Activated T-helper 1 cell treated with anti-CD3 and anti-CD28 coated beads, Interleukin-12 subunit alpha, Interleukin-12 subunit beta, Interleukin-2, Interleukin-4 antibody, amounts not matched to agents 30 ng/mL and 10 ng/mL and 1 ng/mL, durations not matched to agents 14 hours and 24 hours and 36 hours (primary cell): ENCODE measurements at regions not wholly inside any gene's neighbourhood (a gene's known extent, or its start where the extent isn't known, plus 50 kb on each side); places are given as distances from the start of the nearest gene placed in this dataset.
"Not testable (repeated sequence)": the region's sequence is repeated elsewhere in the genome, so short reads cannot be mapped to it uniquely, and the experiment has no call there.

ENCODE experiments used
- DNase-seq: peaks from one replicate; pipeline ENCODE4 v3.0.0; 2021; ENCODE audit warnings: low spot score
- H3K27ac Mint-ChIP-seq: one replicate; pipeline ENCODE4 v1.8.0; 2021; ENCODE audit warnings: mild to moderate bottlenecking, mixed read lengths
- H3K27me3 Mint-ChIP-seq: one replicate; pipeline ENCODE4 v1.8.0; 2022; ENCODE audit warnings: mild to moderate bottlenecking, moderate library complexity, mixed read lengths; ENCODE audit not compliant: insufficient read depth
- H3K36me3 Mint-ChIP-seq: one replicate; pipeline ENCODE4 v1.8.0; 2021; ENCODE audit warnings: low read depth, mixed read lengths
- H3K4me1 Mint-ChIP-seq: one replicate; pipeline ENCODE4 v1.8.0; 2021; ENCODE audit warnings: low read depth, mixed read lengths
- H3K4me3 Mint-ChIP-seq: one replicate; pipeline ENCODE4 v1.8.0; 2021; ENCODE audit warnings: mild to moderate bottlenecking, moderate library complexity, mixed read lengths
- H3K9me3 Mint-ChIP-seq: one replicate; pipeline ENCODE4 v1.8.0; 2021; ENCODE audit warnings: mixed read lengths
- intact Hi-C: fragments of 100-400 bp; cut with micrococcal nuclease; formaldehyde crosslinking; loops from one replicate; pipeline ENCODE4 v1.15.1; 2024

DNA sequence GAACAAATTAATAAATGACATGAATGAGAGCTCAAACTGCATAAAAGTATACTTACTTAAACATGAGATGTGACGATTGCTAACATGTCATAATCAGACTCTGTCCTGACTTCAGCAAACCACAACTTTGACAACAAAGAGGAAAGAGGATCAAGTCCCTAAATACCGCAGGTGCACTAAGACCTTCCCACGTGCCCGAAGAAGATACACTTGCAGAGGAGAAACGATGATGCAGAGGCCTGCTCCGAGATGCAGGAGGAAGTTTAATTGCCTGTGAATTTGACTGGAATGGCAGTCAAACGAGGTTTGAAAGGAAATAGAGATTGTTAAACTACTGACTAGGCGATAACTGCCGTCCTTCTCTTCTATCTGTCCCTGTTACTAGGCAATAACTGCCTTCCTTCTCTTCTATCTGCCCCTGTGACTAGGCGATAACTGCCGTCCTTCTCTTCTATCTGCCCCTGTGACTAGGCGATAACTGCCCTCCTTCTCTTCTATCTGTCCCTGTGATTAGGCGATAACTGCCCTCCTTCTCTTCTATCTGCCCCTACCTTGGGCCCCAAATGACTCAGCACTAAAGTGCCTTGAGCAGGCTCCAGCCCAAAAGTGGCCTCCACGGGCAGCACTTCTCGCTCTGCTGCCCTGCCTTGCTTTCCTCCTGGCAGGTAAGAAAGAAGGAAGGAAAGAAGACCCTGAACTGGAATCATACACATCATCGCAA, 2226.0 kb upstream of the DEFB115 start:
- H3K27ac Mint-ChIP-seq, H3K4me3 Mint-ChIP-seq, H3K27me3 Mint-ChIP-seq, intact Hi-C loops, H3K36me3 Mint-ChIP-seq, H3K4me1 Mint-ChIP-seq, DNase-seq: not testable (repeated sequence)
- peaks cover 45% of the 10 kb centered on the region for H3K9me3 Mint-ChIP-seq

DNA sequence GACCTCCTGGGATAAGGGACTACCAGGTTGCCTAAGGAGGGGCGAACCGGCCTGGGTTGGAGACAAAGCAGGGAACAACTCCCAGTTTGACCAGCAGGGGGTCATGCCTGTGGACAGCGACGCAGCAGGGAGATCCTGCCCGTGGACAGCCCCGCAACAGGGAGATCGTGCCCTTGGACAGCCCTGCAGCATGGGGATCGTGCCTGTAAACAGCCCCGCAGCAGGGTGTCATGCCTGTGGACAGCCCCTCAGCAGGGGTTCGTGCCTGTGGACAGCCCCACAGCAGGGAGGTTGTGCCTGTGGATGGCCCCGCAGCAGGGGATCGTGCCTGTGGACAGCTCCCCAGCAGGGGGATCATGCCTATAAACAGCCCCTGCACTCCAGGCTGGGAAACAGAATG, 2213.2 kb upstream of the DEFB115 start:
- peaks cover 27% of the 10 kb centered on the region for H3K9me3 Mint-ChIP-seq
- H3K4me3 Mint-ChIP-seq, H3K36me3 Mint-ChIP-seq, DNase-seq, H3K27ac Mint-ChIP-seq, H3K27me3 Mint-ChIP-seq, intact Hi-C loops, H3K4me1 Mint-ChIP-seq: not testable (repeated sequence)

DNA sequence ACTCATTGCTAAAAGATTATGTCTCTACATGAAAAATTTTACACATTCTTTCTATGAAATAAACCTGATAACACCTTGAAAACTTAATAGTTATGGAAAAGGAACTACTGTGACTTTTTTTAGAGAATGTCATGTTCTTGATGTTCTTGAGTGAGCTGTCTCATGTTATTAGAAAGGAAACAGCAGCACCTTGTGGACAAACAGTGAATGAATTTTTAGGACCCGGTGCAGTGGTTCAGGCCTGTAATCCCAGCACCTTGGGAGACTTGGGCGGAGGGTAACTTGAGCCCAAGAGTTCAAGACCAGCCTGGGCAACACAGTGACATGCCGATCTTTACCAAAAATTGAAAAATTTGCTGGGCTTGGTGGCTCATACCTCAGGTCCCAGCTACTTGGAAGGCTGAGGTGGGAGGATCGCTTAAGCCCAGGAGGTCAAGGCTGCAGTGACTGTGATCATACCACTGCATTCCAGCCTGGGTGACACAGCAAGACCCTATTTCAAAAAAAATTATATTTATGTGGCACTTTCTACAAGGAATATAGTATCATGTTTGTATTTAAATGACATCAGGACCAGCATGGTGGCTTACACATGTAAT, 2207.4 kb upstream of the DEFB115 start:
- H3K27ac Mint-ChIP-seq, DNase-seq, H3K4me1 Mint-ChIP-seq, H3K4me3 Mint-ChIP-seq, H3K36me3 Mint-ChIP-seq, H3K27me3 Mint-ChIP-seq, intact Hi-C loops: not testable (repeated sequence)
- H3K9me3 Mint-ChIP-seq, result peaks cover 22% of the 10 kb centered on the region

DNA sequence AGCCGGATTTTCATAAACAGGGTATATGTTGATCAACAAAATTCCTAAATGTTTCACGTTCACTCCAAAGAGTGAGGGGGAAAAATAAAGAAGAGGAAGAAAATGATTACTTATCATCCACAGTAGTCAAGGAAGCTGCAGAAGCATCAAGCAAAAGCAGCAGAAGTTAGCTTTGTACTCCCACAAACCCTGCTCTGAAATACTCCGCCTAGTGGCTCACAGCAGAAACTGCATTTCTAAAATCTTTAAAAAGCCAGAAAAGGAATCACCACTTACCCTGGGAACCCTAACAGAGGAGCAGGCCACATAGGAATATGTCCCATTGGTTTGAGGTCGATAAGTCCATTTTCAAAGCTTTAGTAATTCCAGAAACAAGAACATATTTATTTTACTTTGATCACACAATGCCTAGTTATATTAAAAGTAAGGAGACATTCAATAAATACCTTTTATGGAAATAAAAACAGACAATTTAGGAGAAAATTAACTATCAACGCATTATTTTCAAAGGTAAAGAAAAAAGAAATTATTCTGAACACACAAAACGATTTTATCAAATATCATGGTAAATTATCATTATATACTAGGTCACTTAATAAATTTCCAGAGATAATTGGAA, 2199.5 kb upstream of the DEFB115 start:
- H3K9me3 Mint-ChIP-seq, result peaks cover 51% of the 10 kb centered on the region
- H3K27ac Mint-ChIP-seq, intact Hi-C loops, H3K4me3 Mint-ChIP-seq, H3K36me3 Mint-ChIP-seq, DNase-seq, H3K4me1 Mint-ChIP-seq, H3K27me3 Mint-ChIP-seq: not testable (repeated sequence)

DNA sequence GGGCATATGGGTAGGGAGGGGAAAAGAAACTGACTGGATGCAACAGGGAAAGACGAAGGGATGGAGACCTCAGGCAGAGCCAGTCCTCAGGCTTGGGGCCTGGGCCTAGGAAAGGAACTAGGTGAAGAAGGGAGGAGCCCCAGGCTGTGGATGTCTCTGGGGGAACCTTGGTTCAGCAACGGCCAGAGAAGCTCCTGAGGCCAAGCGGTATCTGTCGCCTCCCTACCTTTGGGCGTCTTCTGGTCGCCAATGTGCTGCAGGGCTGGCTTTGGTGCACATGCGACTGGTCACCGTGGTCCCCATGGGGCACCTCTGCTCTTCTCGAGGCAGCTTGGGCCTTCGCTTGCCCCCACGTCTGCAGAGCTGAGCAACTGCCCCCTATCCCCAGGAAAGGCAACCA, 2195.0 kb upstream of the DEFB115 start:
- intact Hi-C loops, H3K36me3 Mint-ChIP-seq: not testable (repeated sequence)

DNA sequence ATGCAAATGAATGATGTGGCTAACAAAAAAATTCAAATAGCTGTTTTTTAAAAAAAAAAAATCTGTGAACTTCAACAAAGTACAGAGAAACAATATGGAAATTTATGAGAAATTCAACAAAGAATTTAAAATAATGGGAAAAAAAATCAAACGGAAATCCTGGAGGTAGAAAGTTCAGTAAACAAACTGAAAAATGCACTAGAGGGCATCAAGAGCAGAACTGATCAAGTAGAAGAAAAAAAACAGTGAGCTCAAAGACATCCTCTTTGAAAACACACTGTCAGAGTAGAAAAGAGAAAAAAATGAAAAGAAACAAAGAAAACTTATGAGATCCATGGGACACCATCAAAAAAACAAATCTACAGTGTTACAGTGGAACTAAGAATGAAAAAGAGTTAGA, 2191.1 kb upstream of the DEFB115 start:
- not testable (repeated sequence) for DNase-seq, H3K27me3 Mint-ChIP-seq, H3K27ac Mint-ChIP-seq

More for the DNA sequence above, 2195.0 kb upstream of the DEFB115 start:
- H3K27me3 Mint-ChIP-seq, DNase-seq, H3K4me3 Mint-ChIP-seq, H3K27ac Mint-ChIP-seq, H3K4me1 Mint-ChIP-seq: not testable (repeated sequence)
- H3K9me3 Mint-ChIP-seq, result peaks cover 60% of the 10 kb centered on the region

DNA sequence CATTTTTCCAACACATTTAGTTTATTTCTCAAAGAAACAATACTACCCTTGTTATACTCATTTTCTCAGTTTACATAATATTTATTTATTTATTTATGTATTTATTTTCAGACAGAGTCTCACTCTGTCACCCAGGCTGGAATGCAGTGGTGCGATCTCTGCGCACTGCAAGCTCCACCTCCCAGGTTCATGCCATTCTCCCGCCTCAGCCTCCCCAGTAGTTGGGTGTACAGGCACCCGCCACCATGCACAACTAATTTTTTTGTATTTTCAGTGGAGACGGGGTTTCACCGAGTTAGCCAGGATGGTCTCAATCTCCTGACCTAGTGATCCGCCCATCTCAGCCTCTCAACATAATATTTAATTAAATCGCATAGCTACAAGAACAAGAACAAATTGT, 2183.8 kb upstream of the DEFB115 start:
- H3K4me3 Mint-ChIP-seq, H3K27me3 Mint-ChIP-seq, intact Hi-C loops, H3K36me3 Mint-ChIP-seq, H3K4me1 Mint-ChIP-seq, DNase-seq, H3K27ac Mint-ChIP-seq: not testable (repeated sequence)
- peaks cover 53% of the 10 kb centered on the region for H3K9me3 Mint-ChIP-seq

More for the DNA sequence above, 2191.1 kb upstream of the DEFB115 start:
- H3K4me1 Mint-ChIP-seq, intact Hi-C loops, H3K36me3 Mint-ChIP-seq, H3K4me3 Mint-ChIP-seq: not testable (repeated sequence)
- H3K9me3 Mint-ChIP-seq, result peaks cover 54% of the 10 kb centered on the region

DNA sequence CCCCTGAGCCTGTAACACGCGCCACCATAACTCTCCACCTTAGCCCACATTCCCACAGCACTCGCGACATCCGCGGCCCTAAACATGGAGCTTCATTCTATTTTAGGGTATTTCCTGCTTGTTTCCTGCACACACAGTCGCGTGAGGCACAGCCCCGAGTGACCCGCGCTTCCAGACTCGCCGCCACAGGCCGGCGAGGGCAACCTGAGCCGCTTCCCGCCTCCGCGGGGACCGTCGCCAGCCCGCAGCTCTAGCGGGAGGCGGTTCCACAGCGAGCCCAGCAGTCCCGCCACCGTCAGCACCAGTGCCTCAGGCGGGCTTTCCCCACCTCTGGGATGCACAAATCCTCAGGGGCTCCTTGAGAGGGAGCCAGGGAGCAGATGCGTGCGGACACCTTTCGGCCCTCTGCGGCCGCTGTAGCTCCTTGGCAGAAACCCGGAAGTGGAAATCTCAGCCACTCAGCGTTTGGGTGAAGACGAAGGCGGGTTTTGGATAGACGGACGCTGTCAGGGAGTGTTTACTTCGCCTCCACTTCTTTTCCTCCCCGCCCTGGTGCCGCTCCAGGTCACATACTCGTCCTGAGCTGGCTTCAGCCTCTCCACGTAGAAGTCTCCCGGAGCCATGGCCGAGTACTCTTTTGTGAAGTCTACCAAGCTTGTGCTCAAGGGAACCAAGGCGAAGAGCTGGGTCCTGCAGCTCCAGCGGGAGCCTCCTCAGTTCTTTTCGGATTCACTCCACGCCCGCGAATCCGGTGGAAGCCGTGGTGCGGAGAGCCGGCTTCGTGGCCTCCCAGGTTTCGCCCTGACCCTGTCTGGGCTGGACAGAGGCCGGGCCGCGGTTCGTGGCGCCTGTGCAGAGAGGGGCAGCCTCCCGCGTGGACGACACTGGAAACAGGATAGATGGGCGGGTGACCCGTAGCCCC, 2177.4 kb upstream of the DEFB115 start:
- no peak for DNase-seq
- Mint-ChIP-seq H3K27ac (no peak overlapping the region), H3K9me3 (peaks cover 55% of the 10 kb centered on the region), H3K36me3 (no peaks in the 10 kb centered on the region), H3K4me3 (peak overlapping the region; percentile 12), H3K4me1 (no peaks in the 10 kb centered on the region), H3K27me3 (no peaks in the 10 kb centered on the region)
- intact Hi-C loops, result no loop called here

DNA sequence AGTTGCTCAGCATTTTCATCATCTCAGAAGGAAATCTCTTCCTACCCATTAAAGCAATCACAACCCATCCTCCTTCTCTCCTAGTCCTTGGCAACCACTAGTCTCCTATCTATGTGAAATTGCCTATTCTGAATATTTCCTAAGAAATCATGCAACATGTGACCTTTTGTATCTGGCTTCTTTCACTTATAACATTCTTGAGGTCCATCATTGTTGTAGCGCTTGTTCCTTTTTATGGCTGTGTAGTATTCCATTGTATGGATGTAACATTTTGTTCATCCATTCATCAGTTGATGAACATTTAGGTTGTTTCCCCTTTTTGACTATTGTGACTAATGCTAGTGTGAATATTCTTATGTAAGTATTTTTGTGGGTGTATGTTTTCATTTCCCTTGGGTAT, 2175.8 kb upstream of the DEFB115 start:
- H3K4me1 Mint-ChIP-seq, H3K4me3 Mint-ChIP-seq, intact Hi-C loops, H3K36me3 Mint-ChIP-seq, H3K27me3 Mint-ChIP-seq, DNase-seq, H3K27ac Mint-ChIP-seq: not testable (repeated sequence)
- H3K9me3 Mint-ChIP-seq, result peaks cover 53% of the 10 kb centered on the region

DNA sequence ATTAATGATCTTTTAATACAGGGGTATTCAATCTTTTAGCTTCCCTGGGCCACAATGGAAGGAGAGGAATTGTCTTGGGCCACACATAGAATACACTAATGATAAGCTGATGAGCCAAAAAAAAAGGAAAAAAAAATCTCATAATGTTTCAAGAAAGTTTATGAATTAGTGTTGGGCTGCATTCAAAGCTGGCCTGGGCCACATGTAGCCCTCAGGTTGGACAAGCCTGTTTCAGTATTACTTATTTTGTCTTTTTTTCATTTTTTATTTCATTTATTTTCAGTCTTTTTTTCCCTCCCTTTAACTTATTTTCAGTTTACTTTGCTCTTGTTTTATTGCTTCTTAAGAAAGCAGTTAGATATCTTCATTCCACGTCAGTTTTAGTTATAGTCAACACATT, 2171.8 kb upstream of the DEFB115 start:
- no peak for DNase-seq
- Mint-ChIP-seq H3K27me3 (no peaks in the 10 kb centered on the region), H3K9me3 (peaks cover 48% of the 10 kb centered on the region), H3K4me1 (no peaks in the 10 kb centered on the region), H3K27ac (no peak overlapping the region), H3K36me3 (no peaks in the 10 kb centered on the region), H3K4me3 (no peak overlapping the region)
- intact Hi-C loops, result no loop called here

DNA sequence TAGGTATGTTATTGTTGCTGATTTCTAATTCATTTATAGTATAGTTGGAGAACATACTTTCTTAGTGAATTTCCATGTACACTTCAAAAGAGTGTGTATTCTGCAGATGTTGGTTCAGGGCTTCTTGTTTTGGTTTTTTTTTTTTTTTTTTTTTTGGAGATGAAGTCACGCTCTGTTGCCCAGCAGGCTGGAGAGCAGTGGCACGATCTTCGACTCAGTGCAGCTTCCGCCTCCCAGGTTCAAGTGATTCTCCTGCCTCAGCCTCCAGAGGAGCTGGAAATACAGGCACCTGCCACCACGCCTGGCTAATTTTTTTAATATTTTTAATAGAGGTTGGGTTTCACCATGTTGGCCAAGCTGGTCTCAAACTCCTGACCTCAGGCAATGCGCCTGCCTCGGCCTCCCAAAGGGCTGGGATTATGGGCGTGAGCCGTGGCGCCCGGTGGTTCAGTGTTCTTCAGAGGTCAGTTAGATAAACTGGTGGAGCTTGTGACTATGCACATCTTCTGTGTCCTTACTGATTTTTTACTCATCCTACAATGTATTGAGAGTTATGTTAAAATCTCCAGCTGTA, 2171.2 kb upstream of the DEFB115 start:
- H3K27me3 Mint-ChIP-seq, H3K36me3 Mint-ChIP-seq, H3K4me1 Mint-ChIP-seq, DNase-seq, intact Hi-C loops, H3K27ac Mint-ChIP-seq, H3K4me3 Mint-ChIP-seq: not testable (repeated sequence)
- H3K9me3 Mint-ChIP-seq, result peaks cover 51% of the 10 kb centered on the region

DNA sequence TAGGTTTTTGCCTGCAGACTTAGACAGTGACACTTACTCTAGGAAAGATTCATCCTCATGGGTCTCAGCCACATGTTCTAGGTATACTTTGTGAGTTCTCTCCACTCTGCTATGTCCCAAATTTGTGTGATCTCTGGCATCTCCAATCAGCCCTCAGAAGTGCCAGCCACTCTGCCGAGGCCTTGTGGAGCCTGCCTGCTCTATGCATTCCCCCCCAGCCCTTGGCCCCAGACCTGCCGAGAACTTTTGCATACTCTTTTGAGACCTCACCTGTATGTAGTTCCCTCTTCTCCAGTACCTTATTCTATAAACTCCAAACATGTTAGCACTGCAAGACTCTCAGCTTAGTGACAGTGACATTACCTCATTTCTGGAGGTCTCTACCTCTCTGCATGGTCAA, 2170.5 kb upstream of the DEFB115 start:
- peaks cover 47% of the 10 kb centered on the region for H3K9me3 Mint-ChIP-seq
- no peak overlapping the region for H3K4me3 Mint-ChIP-seq
- no peaks in the 10 kb centered on the region for H3K36me3 Mint-ChIP-seq
- H3K4me1 Mint-ChIP-seq, result no peaks in the 10 kb centered on the region
- intact Hi-C loops, result no loop called here
- H3K27me3 Mint-ChIP-seq, result no peaks in the 10 kb centered on the region
- no peak for DNase-seq
- no peak overlapping the region for H3K27ac Mint-ChIP-seq
